HepG2 (cell line): ENCODE measurements at regions not wholly inside any gene's neighbourhood (a gene's known extent, or its start where the extent isn't known, plus 50 kb on each side); places are given as distances from the start of the nearest gene placed in this dataset.

Experiments
- ARID3A ChIP-seq: IDR thresholded peaks from 2 replicates; pipeline ENCODE4 v1.6.1; 2012; ENCODE audit warnings: low read depth, low read length, improper control_type of control experiment
- CREBL2 ChIP-seq: sonication (generic); formaldehyde crosslinking; IDR thresholded peaks from 2 replicates; pipeline ENCODE4 v1.8.1; 2023; ENCODE audit warnings: missing genetic modification reagents, mild to moderate bottlenecking, borderline replicate concordance
- ELF3 ChIP-seq: IDR thresholded peaks from 2 replicates; pipeline ENCODE4 v1.6.1; 2016; ENCODE audit warnings: missing genetic modification reagents, missing compliant biosample characterization
- FOXA1 ChIP-seq, 2 experiments: fragments of 450-650 bp in 1 of 2; sonication (generic) in 1 of 2; formaldehyde crosslinking in 1 of 2; IDR thresholded peaks; 2 replicates each; pipeline versions ENCODE4 v1.4.0 to v1.6.1; 2016 to 2020; ENCODE audit warnings: missing genetic modification reagents in 1 of 2
- GATA4 ChIP-seq: sonication (generic); IDR thresholded peaks from 2 replicates; pipeline ENCODE4 v1.6.1; 2016; ENCODE audit warnings: antibody characterized with exemption, low read depth, borderline replicate concordance
- HNF1B ChIP-seq: sonication (generic); formaldehyde crosslinking; IDR thresholded peaks from 2 replicates; pipeline ENCODE4 v1.5.1; 2020; ENCODE audit warnings: mild to moderate bottlenecking, moderate library complexity, missing genetic modification reagents
- KAT7 ChIP-seq: IDR thresholded peaks from 2 replicates; pipeline ENCODE4 v1.6.1; 2018; ENCODE audit warnings: borderline replicate concordance, missing compliant biosample characterization
- KLF13 ChIP-seq: sonication (generic); formaldehyde crosslinking; IDR thresholded peaks from 2 replicates; pipeline ENCODE4 v1.4.0; 2020; ENCODE audit warnings: mild to moderate bottlenecking, missing genetic modification reagents
- MEIS2 ChIP-seq: sonication (generic); formaldehyde crosslinking; IDR thresholded peaks from 2 replicates; pipeline ENCODE4 v1.9.0; 2021; ENCODE audit warnings: mild to moderate bottlenecking, missing genetic modification reagents
- NCOA1 ChIP-seq: sonication (generic); formaldehyde crosslinking; IDR thresholded peaks from 2 replicates; pipeline ENCODE4 v1.9.0; 2021; ENCODE audit warnings: missing genetic modification reagents
- ONECUT2 ChIP-seq: sonication (generic); formaldehyde crosslinking; IDR thresholded peaks from 2 replicates; pipeline ENCODE4 v1.4.0; 2020; ENCODE audit warnings: missing genetic modification reagents
- RBM39 ChIP-seq: fragments of 200-400 bp; formaldehyde crosslinking; IDR thresholded peaks from one replicate; pipeline ENCODE4 v1.6.1; 2018; ENCODE audit warnings: antibody characterized with exemption, mild to moderate bottlenecking, low read depth, low read length; ENCODE audit not compliant: poor library complexity, severe bottlenecking
- RFXAP ChIP-seq: sonication (generic); formaldehyde crosslinking; IDR thresholded peaks from 2 replicates; pipeline ENCODE4 v1.4.0; 2020; ENCODE audit warnings: missing genetic modification reagents, borderline replicate concordance
- ZFP37 ChIP-seq: sonication (generic); formaldehyde crosslinking; IDR thresholded peaks from 2 replicates; pipeline ENCODE4 v1.4.0; 2020; ENCODE audit warnings: missing genetic modification reagents, borderline replicate concordance
- ZNF431 ChIP-seq: sonication (generic); formaldehyde crosslinking; IDR thresholded peaks from 2 replicates; pipeline ENCODE4 v1.9.0; 2022; ENCODE audit warnings: missing genetic modification reagents, low read depth, mild to moderate bottlenecking, borderline replicate concordance
- ZNF646 ChIP-seq: sonication (generic); formaldehyde crosslinking; IDR thresholded peaks from 2 replicates; pipeline ENCODE4 v1.9.0; 2021; ENCODE audit warnings: mild to moderate bottlenecking, missing genetic modification reagents
- ZNF746 ChIP-seq: sonication (generic); formaldehyde crosslinking; IDR thresholded peaks from 2 replicates; pipeline ENCODE4 v1.8.0; 2022; ENCODE audit warnings: mild to moderate bottlenecking, missing genetic modification reagents
- ZNF891 ChIP-seq: sonication (generic); formaldehyde crosslinking; IDR thresholded peaks from 2 replicates; pipeline ENCODE4 v1.5.0; 2020; ENCODE audit warnings: mild to moderate bottlenecking, missing genetic modification reagents
- ZUFSP ChIP-seq: sonication (generic); formaldehyde crosslinking; IDR thresholded peaks from 2 replicates; pipeline ENCODE4 v1.9.0; 2021; ENCODE audit warnings: missing genetic modification reagents, mild to moderate bottlenecking, borderline replicate concordance

GRCh38 chr21:14878971-14879370, 185.8 kb downstream of the NRIP1 start (continued):
- peak; percentile 54 for TF ChIP-seq ELF3 (CRISPR knock-in tag)
- TF ChIP-seq FOXA1 (IDR thresholded peaks at IDR 0.05), result peak; percentile 97
- TF ChIP-seq FOXA1 (CRISPR knock-in tag; IDR thresholded peaks at IDR 0.05), result peak; percentile 96
- no peak for TF ChIP-seq KAT7
- TF ChIP-seq KLF13 (CRISPR knock-in tag), result no peak
- TF ChIP-seq RBM39, result no peak
- no peak for TF ChIP-seq CREBL2 (CRISPR knock-in tag)
- no peak for TF ChIP-seq ZFP37 (CRISPR knock-in tag)
- no peak for TF ChIP-seq HNF1B (CRISPR knock-in tag)
- no peak for TF ChIP-seq ZNF646
- peak; percentile 72 for TF ChIP-seq ARID3A
- peak; percentile 82; the same call in 1 of the 2 replicates for TF ChIP-seq ONECUT2 (CRISPR knock-in tag)
- no peak for TF ChIP-seq MEIS2 (CRISPR knock-in tag)
- no peak for TF ChIP-seq RFXAP (CRISPR knock-in tag)
- TF ChIP-seq ZNF431 (CRISPR knock-in tag), result no peak
- no peak for TF ChIP-seq ZNF891 (CRISPR knock-in tag)
- no peak for TF ChIP-seq ZUFSP (CRISPR knock-in tag)
- TF ChIP-seq GATA4, result peak; percentile 42; the same call in 1 of the 2 replicates
- no peak for TF ChIP-seq ZNF746 (CRISPR knock-in tag)
- no peak for TF ChIP-seq NCOA1
